ENCODE measurements at regions not wholly inside any gene's neighbourhood (a gene's known extent, or its start where the extent isn't known, plus 50 kb on each side); places are given as distances from the start of the nearest gene placed in this dataset.

DNA sequence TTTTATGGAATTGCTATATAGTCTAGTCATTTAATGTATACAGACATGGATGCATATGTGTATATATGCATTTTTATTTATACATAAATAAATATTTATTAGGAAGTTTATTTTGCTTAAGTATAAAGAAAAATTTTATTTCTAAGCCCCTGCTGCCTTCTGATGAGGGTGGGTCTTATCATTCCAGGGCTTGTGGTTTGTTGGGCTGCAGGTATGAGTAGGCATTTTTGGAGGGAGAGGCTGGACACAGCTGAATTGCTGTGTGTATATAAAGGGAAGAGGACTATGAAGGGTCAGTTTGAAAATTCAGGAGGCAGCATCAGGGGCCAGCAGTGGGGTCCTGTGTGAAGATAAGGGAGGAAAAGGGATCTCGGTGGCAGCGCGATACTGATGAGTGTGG, 189.4 kb downstream of the TMEM182 start:
- FAIRE-seq (no peak), DNase-seq (ENCODE audit: low spot score) (no peak)

DNA sequence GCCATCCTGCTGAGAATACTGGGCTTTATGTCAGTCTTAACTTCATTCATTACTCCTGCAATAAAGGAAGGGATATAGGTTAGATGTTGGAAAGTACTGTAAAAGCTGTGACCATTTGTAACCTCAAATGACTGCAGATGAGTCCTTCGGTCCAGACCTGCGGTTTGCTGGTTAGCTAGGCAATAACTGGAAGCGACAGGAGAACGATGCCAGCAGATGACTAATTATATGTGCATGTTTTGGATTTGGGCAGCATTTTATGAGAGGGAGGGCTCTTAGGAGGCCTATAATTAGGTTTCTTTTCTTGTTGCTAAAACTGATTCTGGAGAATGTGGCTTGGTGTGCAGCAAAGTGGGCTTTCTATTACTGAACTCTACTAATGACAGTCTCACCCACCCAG, 205.6 kb downstream of the TMEM182 start:
- DNase-seq (ENCODE audit: low spot score) = peak; percentile 75
- peak; percentile 95 for FAIRE-seq

- DNase-seq (ENCODE audit: low spot score) (no peak), FAIRE-seq (no peak)
Observed at GRCh38 chr2:102968375-102968774, 206.5 kb downstream of the TMEM182 start.

GRCh38 chr2:102971701-102972100, 209.9 kb downstream of the TMEM182 start:
- DNase-seq (ENCODE audit: low spot score) (no peak), FAIRE-seq (no peak)

GRCh38 chr2:102975996-102976975, 214.5 kb downstream of the TMEM182 start:
- FAIRE-seq = no peak
- DNase-seq (ENCODE audit: low spot score) = peak; percentile 9

DNA sequence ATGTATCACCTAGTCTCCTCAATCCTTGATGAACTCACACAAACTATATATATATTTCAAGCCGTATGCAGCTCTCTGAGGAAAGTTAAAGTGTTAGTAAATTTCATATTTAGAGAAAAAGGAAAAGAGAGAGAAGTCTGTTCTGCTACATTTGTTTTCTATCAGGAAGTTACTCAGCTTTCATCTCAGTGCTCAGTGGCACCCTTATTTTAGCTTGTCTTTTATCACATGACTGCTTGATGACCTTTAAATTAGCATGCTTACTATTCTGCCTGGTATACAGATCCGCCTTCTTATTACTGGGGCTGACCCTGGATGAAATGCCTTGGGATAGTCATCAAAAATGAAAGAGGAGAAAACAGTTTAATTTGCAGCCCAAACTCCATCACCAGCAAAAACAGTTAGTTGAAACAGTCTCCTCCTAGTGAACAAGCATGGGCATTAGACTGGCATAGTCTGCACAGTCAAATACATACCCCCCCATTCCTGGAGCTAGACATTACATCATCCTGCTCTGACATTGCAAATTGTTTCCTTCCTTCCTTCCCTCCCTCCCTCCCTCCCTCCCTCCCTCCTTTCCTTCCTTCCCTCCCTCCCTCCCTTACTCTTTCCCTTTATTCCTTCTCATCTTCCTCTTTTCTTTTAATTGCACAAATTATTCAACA, 215.7 kb downstream of the TMEM182 start:
- no peak for FAIRE-seq
- no peak for DNase-seq (ENCODE audit: low spot score)

DNA sequence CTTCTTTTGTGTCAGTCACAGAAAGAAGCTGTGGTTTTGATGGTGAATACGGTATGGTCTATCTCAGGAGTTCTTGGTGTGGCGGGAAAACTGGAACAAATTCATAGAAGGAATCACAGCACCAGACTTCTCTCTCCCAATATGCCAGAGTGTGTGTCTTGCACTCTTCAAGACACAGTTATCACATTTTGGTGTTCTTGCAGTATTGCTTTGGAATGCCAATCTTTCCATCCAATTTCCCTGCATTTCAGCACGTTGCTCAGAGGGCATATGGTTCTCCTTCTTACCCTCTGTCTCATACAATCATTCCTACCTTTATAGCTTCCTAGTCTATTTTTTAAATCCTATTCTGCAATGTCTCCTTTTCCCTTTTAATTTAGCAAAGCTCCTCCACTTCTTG, 216.3 kb downstream of the TMEM182 start:
- FAIRE-seq = no peak
- no peak for DNase-seq (ENCODE audit: low spot score)

- DNase-seq (ENCODE audit: low spot score) (no peak), FAIRE-seq (no peak)
Observed at GRCh38 chr2:102979429-102979828, 217.6 kb downstream of the TMEM182 start.

DNA sequence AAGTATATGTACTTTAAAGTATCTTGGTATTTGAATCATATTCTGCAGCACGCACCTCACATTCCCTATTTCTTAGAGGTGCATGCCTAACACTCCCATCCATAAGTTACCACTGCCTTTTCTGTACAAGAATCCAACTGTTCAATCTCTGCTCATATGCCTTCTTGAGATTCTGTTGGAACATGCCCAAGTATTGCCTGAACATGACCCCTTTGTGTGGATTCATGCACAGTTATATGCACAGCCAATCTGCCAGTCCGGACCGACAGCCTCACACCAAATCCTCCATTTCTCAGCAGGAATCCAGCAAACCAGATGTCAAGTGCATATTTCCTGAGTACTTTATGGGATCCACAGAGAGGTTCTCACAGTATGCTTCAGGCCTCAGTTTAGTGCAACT, 222.0 kb downstream of the TMEM182 start:
- no peak for FAIRE-seq
- no peak for DNase-seq (ENCODE audit: low spot score)

GRCh38 chr2:102986826-102987490, 225.1 kb downstream of the TMEM182 start:
- DNase-seq (ENCODE audit: low spot score) (no peak), FAIRE-seq (no peak)

- no peak for DNase-seq (ENCODE audit: low spot score)
- no peak for FAIRE-seq
Observed at GRCh38 chr2:102992607-102993006, 230.8 kb downstream of the TMEM182 start.

DNA sequence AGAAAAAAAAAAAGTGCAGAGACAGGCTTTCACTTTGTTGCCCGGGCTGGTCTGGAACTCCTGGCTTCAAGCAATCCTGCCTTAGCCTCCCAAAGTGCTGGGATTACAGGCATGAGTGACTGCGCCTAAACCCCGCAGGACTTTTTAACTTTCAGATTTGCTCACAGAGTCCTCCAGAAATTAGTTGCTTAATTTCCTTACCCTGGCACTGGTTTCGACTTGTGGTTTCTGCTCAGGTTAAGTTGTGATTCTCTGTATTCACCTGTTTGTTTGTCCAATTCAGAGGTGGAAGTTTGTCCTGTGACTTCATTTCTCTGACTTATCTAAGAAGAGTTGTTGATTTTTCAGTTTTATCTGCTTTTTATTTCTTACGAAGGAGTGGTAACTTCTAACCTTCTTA, 238.1 kb downstream of the TMEM182 start:
- DNase-seq (ENCODE audit: low spot score) (no peak), FAIRE-seq (no peak)

DNA sequence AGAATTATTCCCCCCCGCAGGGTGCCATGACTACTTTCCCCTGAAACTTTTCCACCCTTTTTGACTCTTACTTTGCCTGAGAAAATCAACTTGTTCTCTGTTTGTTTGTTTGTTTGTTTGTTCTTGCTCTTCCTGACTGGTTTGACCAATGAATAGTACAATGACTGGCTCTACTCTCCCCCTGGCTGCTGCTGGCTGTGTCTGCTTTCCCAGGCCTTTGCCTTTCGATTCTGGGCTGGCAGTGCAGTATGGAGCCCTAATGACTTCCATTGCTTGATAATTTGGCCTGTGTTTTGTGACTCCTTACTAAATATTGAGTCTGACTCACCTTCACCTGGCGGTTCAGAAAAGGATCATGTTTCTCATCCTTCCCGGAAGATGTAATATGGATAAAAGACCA, 241.1 kb downstream of the TMEM182 start:
- DNase-seq (ENCODE audit: low spot score) = no peak
- FAIRE-seq = no peak

- DNase-seq (ENCODE audit: low spot score) (no peak), FAIRE-seq (no peak)
Observed at GRCh38 chr2:103003750-103004260, 242.0 kb downstream of the TMEM182 start.

- no peak for FAIRE-seq
Observed at GRCh38 chr2:103004426-103004942, 242.7 kb downstream of the TMEM182 start.

GRCh38 chr2:103005393-103005792, 243.6 kb downstream of the TMEM182 start:
- FAIRE-seq (no peak), DNase-seq (ENCODE audit: low spot score) (no peak)

More at GRCh38 chr2:103004426-103004942, 242.7 kb downstream of the TMEM182 start:
- DNase-seq (ENCODE audit: low spot score) = no peak

- no peak for FAIRE-seq
- DNase-seq (ENCODE audit: low spot score) = no peak
Observed at GRCh38 chr2:103007086-103007485, 245.3 kb downstream of the TMEM182 start.

- FAIRE-seq = no peak
- no peak for DNase-seq (ENCODE audit: low spot score)
Observed at GRCh38 chr2:103008586-103008985, 246.8 kb downstream of the TMEM182 start.

- DNase-seq (ENCODE audit: low spot score) (no peak), FAIRE-seq (no peak)
Observed at GRCh38 chr2:103009871-103010270, 248.0 kb downstream of the TMEM182 start.

- DNase-seq (ENCODE audit: low spot score) (no peak), FAIRE-seq (no peak)
Observed at GRCh38 chr2:103010306-103010705, 248.5 kb downstream of the TMEM182 start.

DNA sequence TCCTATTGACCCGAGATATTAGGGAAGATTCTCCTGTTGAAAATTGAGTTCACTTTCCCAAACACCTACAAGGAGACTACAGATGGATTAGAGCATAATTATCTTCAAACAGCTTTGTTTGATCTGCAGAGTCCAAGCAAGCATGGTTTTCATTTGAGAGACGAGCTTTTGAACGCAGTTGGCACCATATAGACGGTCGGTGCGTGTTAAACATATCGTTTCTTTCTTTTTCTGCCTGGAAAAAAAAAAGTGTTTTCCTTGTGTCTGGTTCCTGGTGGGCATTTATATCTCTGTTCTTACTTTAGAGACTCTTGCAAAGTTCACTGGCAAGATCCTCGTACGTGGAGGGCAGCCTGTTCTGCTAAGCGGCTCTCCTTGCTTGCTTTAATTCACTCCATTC, 248.9 kb downstream of the TMEM182 start:
- no peak for FAIRE-seq

GRCh38 chr2:103012590-103012989, 250.8 kb downstream of the TMEM182 start:
- no peak for FAIRE-seq
- DNase-seq (ENCODE audit: low spot score) = no peak

More for the DNA sequence above, 248.9 kb downstream of the TMEM182 start:
- DNase-seq (ENCODE audit: low spot score) = no peak

Data from RCC 7860 (cell line).